ENCODE measurements at regions not wholly inside any gene's neighbourhood (a gene's known extent, or its start where the extent isn't known, plus 50 kb on each side); places are given as distances from the start of the nearest gene placed in this dataset.

DNA sequence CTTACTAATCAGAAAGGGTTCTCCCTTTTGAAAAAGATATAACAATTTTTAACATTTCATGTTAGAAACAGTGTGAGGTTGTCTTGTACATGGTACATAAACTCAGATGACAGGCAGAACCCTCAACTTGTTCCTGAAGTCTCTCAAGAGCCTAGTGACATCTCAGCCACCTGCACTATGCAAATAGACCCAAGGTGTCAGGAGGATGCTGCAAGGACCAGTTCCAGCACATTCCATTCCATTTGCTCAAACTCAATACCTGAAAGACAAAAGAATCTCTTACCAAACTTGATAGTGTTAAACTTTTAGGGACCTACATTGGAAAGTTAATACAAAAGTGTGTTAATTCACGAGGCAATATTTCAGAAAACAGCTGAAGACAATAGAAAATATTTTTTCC is 544.6 kb downstream of the CETN3 start:
- Histone ChIP-seq H3K36me3 (ENCODE audit: control insufficient read depth, insufficient read depth, low read length) (no peaks in the 10 kb centered on the region), H3K79me1 (ENCODE audit: low read depth in 1 of 2, low read length in 2 of 2) (no peaks in the 10 kb centered on the region), H3K4me2 (ENCODE audit: low read depth, low read length) (no peak overlapping the region), H3K14ac (replicated peaks; ENCODE audit: low read depth, low read length) (no peak overlapping the region), H3K27me3 (ENCODE audit: control insufficient read depth, insufficient read depth, low read length) (no peaks in the 10 kb centered on the region), H3K9me3 (ENCODE audit: control insufficient read depth, insufficient read depth, low read length) (no peaks in the 10 kb centered on the region; the same call in 1 of the 2 replicates), H2AFZ (replicated peaks; ENCODE audit: low read length, poor library complexity) (no peak overlapping the region), H4K5ac (ENCODE audit: low read depth, low read length) (no peak overlapping the region), H4K91ac (ENCODE audit: insufficient read depth, low read depth, low read length) (no peak overlapping the region), H3K56ac (ENCODE audit: extremely low read depth, insufficient read depth, low read length) (no peak overlapping the region), H2BK15ac (ENCODE audit: low read depth, low read length) (no peak overlapping the region), H3K9me1 (ENCODE audit: insufficient read depth, low read length) (no peaks in the 10 kb centered on the region), H3K27ac (ENCODE audit: insufficient read depth, low read length) (no peak overlapping the region), H2BK20ac (ENCODE audit: low read depth, low read length) (no peak overlapping the region), H2BK5ac (ENCODE audit: low read depth, low read length, poor library complexity, severe bottlenecking) (no peak overlapping the region), H3K18ac (ENCODE audit: low read depth, low read length) (no peak overlapping the region), H3K4me3 (ENCODE audit: insufficient read depth, low read depth, low read length) (no peak overlapping the region), H3K4ac (ENCODE audit: low read depth, low read length) (no peak overlapping the region), H3K23ac (ENCODE audit: low read depth, low read length) (no peak overlapping the region), H3K4me1 (ENCODE audit: control insufficient read depth, insufficient read depth, low read length) (no peaks in the 10 kb centered on the region), H3K9ac (ENCODE audit: low read depth, low read length) (no peak overlapping the region), H2AK9ac (replicated peaks; ENCODE audit: low read depth, low read length, poor library complexity) (no peak overlapping the region), H2AK5ac (ENCODE audit: low read depth, low read length) (no peak overlapping the region), H4K8ac (ENCODE audit: low read depth in 2 of 2, low read length in 2 of 2) (no peak overlapping the region), H2BK120ac (ENCODE audit: low read depth, low read length) (no peak overlapping the region), H4K20me1 (ENCODE audit: insufficient read depth, low read length) (no peaks in the 10 kb centered on the region)
- ATAC-seq (ENCODE audit: low read depth) (no peak), DNase-seq (no peak)
- ChIA-PET POLR2A (ENCODE audit: unreplicated experiment) (no interaction called here), CTCF (no interaction called here)
- intact Hi-C loops (cut with micrococcal nuclease) = no loop called here
- TF ChIP-seq BHLHE40 (IDR thresholded peaks at IDR 0.05; ENCODE audit: low read depth, low read length) = no peak
- no peak for TF ChIP-seq RCOR1 (IDR thresholded peaks at IDR 0.05; ENCODE audit: insufficient replicate concordance, low read length)
- TF ChIP-seq, protein P1, sequence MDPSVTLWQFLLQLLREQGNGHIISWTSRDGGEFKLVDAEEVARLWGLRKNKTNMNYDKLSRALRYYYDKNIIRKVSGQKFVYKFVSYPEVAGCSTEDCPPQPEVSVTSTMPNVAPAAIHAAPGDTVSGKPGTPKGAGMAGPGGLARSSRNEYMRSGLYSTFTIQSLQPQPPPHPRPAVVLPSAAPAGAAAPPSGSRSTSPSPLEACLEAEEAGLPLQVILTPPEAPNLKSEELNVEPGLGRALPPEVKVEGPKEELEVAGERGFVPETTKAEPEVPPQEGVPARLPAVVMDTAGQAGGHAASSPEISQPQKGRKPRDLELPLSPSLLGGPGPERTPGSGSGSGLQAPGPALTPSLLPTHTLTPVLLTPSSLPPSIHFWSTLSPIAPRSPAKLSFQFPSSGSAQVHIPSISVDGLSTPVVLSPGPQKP (IDR thresholded peaks at IDR 0.05; ENCODE audit: borderline replicate concordance, low read depth, low read length) = no peak
- no peak for TF ChIP-seq SMC3 (IDR thresholded peaks at IDR 0.05; ENCODE audit: low read depth, low read length)
- dilution Hi-C loops (cut with HindIII; ENCODE audit: low sequenced_read_pairs, unreplicated experiment) = no loop called here
- no CpG with 5 or more reads among the region's 1 CpG for WGBS, 2 experiments (ENCODE audit: extremely low coverage in 2 of 2, insufficient read length in 1 of 2)
- in situ Hi-C loops (cut with MboI; ENCODE audit: low sequenced_read_pairs) = no loop called here
- no TSS peak for BruUV-seq (replicated peaks)
